Eye (tissue), 1 donor: ENCODE measurements at regions not wholly inside any gene's neighbourhood (a gene's known extent, or its start where the extent isn't known, plus 50 kb on each side); places are given as distances from the start of the nearest gene placed in this dataset.

Source experiments
- DNase-seq: peaks from one replicate; pipeline ENCODE4 v3.0.0-alpha.2; 2015

DNA sequence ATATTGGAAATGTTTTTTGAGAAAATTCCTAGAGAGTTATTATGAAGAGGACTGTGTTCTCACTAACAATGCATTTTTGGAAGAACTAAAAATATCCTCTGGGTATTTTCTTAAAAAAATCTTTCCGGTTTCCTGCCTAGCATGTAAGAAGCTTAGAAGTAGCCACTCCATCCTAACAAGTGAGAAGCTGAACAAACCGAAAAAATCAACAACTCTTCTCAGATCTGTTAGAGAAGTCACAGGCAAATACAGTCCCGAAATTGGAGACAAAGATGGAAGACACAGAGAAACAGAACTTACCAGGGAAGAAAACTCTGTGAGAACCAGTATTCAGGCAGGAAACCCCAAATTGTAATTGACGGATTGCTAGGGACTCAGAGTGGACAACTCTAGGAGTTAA is 173.0 kb downstream of the KLF12 start:
- no peak for DNase-seq

DNA sequence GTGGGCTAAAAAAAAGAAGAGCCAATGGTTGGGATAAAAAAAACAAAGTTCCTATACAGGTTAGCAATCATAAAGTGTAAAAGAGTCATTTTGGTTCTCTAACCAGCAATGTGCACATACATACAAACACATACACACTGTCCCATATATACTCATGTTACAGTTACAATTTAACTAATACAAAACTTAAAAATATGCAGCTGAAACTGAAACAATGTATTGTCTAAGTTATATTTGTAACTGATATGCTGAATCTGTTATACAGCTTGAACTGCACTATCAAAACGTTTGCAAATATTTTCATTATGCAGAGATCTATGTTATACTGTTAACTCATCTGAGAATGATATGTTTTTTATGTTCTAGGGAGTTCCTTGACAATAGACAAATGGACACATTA is 173.7 kb downstream of the KLF12 start:
- no peak for DNase-seq

- no peak for DNase-seq
Observed at GRCh38 chr13:73958657-73959397, 175.4 kb downstream of the KLF12 start.

- DNase-seq, result no peak
Observed at GRCh38 chr13:73957889-73958288, 176.3 kb downstream of the KLF12 start.

DNA sequence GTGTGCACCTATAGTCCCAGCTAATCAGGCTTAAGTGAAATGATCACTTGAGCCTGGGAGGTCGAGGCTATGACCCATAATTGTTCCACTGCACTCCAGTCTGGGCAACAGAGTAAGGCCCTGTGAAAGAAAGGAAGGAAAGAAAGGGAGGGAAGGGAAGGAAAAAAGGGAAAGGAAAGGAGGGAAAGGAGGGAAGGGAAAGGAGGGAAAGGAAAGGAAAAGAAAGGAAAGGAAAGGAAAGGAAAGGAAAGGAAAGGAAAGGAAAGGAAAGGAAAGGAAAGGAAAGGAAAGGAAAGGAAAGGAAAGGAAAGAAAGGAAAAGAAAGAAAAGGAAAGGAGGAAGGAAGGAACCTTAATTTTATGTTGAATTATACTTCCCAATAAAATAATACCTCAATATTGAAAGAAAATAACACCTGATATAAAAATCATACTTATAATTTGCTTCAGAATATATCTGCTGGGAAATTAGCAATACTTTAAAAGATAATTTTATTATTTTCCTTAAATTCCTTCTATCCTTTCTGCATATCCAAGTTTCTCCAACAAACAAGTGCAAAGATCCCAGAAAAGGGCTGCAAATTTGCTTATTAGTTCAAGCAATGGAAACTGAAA is 177.3 kb downstream of the KLF12 start:
- DNase-seq, result no peak

GRCh38 chr13:73955977-73956500 is 178.2 kb downstream of the KLF12 start:
- DNase-seq, result no peak

DNA sequence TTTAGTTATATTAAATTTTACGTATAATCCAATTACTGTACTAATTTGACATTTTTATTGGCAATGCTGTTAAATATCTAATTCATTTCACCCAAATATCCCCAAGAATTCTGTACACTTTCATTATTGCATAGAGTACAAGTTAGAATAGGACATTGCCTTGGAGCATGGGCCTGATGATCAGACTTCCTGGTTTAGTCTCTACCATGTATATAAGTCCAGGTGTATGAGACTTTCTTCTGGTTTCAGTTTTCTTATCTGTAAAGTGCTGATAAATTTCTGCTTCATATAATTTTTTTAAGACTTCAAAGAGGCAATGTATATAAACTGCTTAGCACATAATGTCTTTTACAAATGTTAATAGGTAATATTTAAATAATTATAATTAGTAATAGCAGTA is 179.4 kb downstream of the KLF12 start:
- DNase-seq, result no peak

DNA sequence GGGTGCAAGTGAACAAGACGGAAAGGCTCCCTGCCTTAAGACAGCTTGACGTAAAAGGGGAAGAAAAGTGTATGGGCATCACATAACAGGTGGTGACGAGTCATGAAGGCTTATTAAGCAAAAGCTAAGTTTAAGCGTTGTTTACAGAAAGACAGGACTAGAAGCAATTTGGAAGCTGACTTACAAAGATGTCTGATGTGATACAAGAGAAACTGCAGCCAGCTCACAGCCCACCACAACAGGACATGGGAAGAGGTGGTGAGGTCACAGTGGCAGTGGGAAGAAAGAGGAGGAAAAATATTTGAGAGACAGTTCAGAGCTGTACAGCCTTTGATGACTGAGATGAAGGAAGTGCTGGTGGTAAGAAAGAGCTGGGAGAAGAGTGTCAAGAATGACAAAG is 181.6 kb downstream of the KLF12 start:
- DNase-seq, result no peak

DNA sequence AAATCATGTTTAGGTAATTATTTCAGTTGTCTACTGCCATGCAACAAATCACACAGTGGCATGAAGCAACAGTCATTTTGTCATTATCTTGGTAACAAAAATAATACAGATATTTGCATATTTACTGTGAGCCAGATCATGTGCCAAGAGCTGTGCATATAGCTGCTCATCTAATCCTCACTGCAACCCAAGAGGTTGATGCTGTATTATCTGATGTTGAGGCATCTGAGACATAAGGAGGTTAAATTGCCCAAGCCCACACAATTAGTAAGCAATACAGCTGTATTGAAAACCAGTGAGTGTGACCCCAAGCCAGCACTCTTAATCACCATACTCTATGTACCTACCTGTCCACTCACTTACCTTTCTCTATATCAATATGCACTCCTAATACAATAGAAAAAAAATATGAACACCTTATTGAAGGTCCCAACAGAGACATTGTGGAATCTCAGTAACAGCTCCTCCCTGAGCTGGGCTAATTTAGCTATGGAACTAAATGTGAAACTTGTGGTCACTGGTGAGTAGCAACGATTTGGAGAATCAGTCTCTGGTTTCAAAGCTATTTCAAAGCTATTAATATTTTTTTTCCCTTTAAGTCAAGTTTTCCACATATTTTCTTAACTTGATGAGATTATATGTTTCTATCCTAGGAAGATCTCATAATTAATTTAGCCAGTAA is 185.2 kb downstream of the KLF12 start:
- DNase-seq, result no peak

DNA sequence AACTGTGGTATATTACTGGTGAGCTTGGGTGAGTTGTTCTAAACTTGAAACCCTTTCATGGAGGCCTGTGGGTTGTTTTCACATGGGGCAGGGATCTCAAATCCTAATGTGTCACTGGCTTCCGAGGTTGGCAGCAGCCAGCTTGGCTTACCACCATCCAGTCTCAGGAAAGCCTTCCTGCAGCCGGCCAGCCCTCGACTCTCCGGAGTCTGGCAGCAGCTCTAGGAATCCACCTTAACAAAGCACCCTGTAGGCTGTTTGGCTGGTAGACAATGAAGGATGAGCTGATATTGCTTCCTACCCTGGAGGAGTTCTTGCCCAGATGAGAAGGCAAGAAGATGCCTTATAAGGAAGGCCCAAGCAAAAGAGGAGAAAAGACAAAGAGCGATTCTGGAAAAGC is 188.3 kb downstream of the KLF12 start:
- peak; percentile 33 for DNase-seq

GRCh38 chr13:73945382-73945781 is 188.8 kb downstream of the KLF12 start:
- DNase-seq, result no peak

- no peak for DNase-seq
Observed at GRCh38 chr13:73943965-73944233, 190.3 kb downstream of the KLF12 start.

DNA sequence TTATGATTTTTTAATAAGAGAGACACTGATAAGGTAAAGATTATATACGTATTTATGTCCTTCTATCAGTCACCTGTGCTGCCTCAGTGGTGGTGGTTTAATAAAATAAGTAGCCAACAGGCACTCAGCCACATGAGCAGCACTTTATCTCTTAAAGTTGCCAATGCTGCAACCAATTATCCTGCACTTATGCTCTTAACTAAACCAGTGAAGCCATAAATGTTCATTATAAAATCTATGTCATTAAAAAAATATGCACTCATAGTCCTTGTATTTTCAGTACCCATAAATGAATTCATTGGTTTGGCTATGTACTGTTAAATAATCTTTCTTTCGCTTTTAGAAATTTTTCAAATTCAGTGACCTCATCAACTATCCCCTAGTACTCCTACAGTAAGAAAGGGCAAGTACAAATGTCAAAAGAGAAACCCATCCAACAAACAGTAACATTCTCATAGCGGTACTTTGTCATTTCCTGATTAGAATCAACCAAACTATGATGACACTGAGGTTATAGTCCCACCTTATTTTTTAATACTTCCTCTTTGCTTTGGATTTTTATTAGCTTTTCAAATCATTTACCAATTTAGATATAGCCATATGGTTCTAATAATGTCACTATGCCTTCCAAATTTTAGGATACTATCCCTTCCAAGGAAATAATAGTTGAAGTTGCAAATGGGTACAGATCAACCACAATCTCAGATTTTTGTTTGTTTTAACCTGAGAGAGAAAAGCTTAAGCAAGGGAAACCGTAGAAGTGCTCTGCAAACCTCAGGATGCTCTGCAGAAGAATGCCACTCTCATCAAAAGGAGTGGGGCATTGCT is 190.9 kb downstream of the KLF12 start:
- DNase-seq, result no peak

- DNase-seq, result no peak
Observed at GRCh38 chr13:73941752-73942151, 192.5 kb downstream of the KLF12 start.

GRCh38 chr13:73940098-73940497 is 194.1 kb downstream of the KLF12 start:
- no peak for DNase-seq

DNA sequence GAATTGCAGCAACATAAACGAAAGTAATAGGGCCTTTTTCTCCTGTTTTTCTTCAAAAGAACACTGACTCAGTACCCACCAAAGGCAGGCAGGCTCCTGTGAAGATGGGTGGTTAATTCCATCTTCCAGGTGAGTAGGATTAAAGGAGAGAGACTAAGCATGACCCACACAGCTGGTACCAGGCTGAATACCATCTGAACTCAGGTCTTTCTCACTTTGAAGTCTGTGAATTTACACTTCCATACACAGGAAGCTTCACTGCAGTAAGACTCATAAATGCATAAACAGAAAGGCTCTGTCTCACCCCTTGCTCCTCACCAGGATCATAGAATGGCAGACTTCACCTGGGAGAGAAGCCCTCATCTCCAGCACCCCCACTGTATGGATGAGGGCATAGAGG is 194.6 kb downstream of the KLF12 start:
- DNase-seq, result no peak

GRCh38 chr13:73939071-73939380 is 195.2 kb downstream of the KLF12 start:
- DNase-seq, result no peak

- peak; percentile 42 for DNase-seq
Observed at GRCh38 chr13:73938372-73939070, 195.7 kb downstream of the KLF12 start.

- DNase-seq, result no peak
Observed at GRCh38 chr13:73937441-73937840, 196.8 kb downstream of the KLF12 start.

DNA sequence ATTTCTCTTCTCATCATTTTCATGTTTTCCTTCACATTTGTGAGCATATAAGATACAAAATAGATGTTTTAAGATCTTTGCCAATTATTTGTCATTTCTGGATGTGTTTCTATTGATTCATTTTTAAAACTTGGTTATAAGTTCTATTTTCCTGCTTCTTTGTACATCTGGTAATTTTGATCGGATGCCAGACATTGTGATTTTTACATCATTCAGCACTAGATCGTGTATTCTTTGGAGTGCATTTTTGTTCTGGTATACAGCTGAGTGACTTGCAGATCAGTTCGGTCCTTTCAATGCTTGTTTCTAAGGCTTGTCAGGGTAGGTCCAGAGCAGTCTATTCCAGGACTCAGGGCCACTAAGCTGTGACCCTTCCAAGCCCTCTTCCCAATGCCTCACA is 198.2 kb downstream of the KLF12 start:
- no peak for DNase-seq

DNA sequence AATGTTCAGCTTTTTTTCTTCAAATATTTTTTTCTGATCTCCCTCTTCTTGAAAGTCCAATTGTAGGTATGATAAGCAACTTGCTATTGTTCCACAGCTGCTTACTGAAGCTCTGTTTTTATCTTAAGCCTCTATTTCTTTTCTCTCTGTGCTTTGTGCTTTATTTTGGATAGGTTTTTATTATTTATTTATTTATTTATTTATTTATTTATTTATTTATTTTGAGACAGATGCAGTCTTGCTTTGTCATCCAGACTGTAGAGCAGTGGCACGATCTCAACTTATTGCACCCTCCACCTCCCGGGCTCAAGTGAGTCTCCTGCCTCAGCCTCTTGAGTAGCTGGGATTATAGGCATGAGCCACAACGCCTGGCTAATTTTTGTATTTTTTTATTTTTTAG is 199.4 kb downstream of the KLF12 start:
- no peak for DNase-seq

- DNase-seq, result no peak
Observed at GRCh38 chr13:73934215-73934641, 200.0 kb downstream of the KLF12 start.

- no peak for DNase-seq
Observed at GRCh38 chr13:73933795-73934194, 200.4 kb downstream of the KLF12 start.
